WTC11 (cell line): ENCODE measurements at regions not wholly inside any gene's neighbourhood (a gene's known extent, or its start where the extent isn't known, plus 50 kb on each side); places are given as distances from the start of the nearest gene placed in this dataset.

Source experiments
- ATAC-seq: fragments of 200-7000 bp; cut with Tn5 transposase; 2 replicates; pipeline ENCODE4 v1.10.0; 2021; ENCODE audit warnings: mild to moderate bottlenecking, moderate library complexity
- CTCF ChIA-PET: fragments of 300-600 bp; sonication (Branson Sonifier 250); formaldehyde crosslinking; loops from one replicate; lab custom pipeline; 2021; ENCODE audit warnings: antibody characterized with exemption; lab: Charles Lee
- POLR2A ChIA-PET: fragments of 350-600 bp; sonication (Branson Sonifier 250); formaldehyde crosslinking; loops from one replicate; lab custom pipeline; 2021; ENCODE audit warnings: antibody characterized with exemption; lab: Charles Lee
- DNase-seq: peaks from one replicate; pipeline ENCODE4 v3.0.0; 2021; ENCODE audit warnings: low spot score
- H3K27ac Mint-ChIP-seq: 2 replicates; pipeline ENCODE4 v1.8.0; 2021; ENCODE audit warnings: mixed read lengths
- H3K27me3 Mint-ChIP-seq: 2 replicates; pipeline ENCODE4 v1.8.0; 2021; ENCODE audit warnings: low read depth, mild to moderate bottlenecking, moderate library complexity, mixed read lengths
- H3K36me3 Mint-ChIP-seq: 2 replicates; pipeline ENCODE4 v1.8.0; 2021; ENCODE audit warnings: mixed read lengths
- H3K4me1 Mint-ChIP-seq: 2 replicates; pipeline ENCODE4 v1.8.0; 2022; ENCODE audit warnings: mixed read lengths
- H3K4me3 Mint-ChIP-seq: 2 replicates; pipeline ENCODE4 v1.8.0; 2021; ENCODE audit warnings: mild to moderate bottlenecking, moderate library complexity, mixed read lengths
- H3K9me3 Mint-ChIP-seq: 2 replicates; pipeline ENCODE4 v1.8.0; 2021; ENCODE audit warnings: mixed read lengths
- CREB1 ChIP-seq: sonication (generic); formaldehyde crosslinking; IDR thresholded peaks from 2 replicates; pipeline ENCODE4 v1.8.0; 2023; ENCODE audit warnings: mild to moderate bottlenecking, missing genetic modification reagents
- E2F4 ChIP-seq: sonication (generic); formaldehyde crosslinking; IDR thresholded peaks from 2 replicates; pipeline ENCODE4 v1.8.1; 2022; ENCODE audit warnings: low read depth, mild to moderate bottlenecking, moderate library complexity, missing genetic modification reagents, borderline replicate concordance
- ELF4 ChIP-seq: sonication (generic); formaldehyde crosslinking; IDR thresholded peaks from 2 replicates; pipeline ENCODE4 v1.8.1; 2022; ENCODE audit warnings: low read depth, mild to moderate bottlenecking, moderate library complexity, missing genetic modification reagents
- FOXP1 ChIP-seq: sonication (generic); formaldehyde crosslinking; IDR thresholded peaks from 2 replicates; pipeline ENCODE4 v1.8.0; 2022; ENCODE audit warnings: missing genetic modification reagents, mild to moderate bottlenecking, moderate library complexity, borderline replicate concordance
- FOXP4 ChIP-seq: sonication (generic); formaldehyde crosslinking; IDR thresholded peaks from 2 replicates; pipeline ENCODE4 v1.8.0; 2022; ENCODE audit warnings: mild to moderate bottlenecking, missing genetic modification reagents
- IRF1 ChIP-seq: sonication (generic); formaldehyde crosslinking; IDR thresholded peaks from 2 replicates; pipeline ENCODE4 v1.8.0; 2023; ENCODE audit warnings: missing genetic modification reagents
- JAZF1 ChIP-seq: fragments of 250-450 bp; sonication (Bioruptor Pico); IDR thresholded peaks from 2 replicates; pipeline ENCODE4 v1.9.0; 2021; ENCODE audit warnings: moderate library complexity, mild to moderate bottlenecking, inconsistent platforms
- NFYB ChIP-seq: sonication (generic); formaldehyde crosslinking; conservative IDR thresholded peaks from 2 replicates; pipeline ENCODE4 v1.8.0; 2022; ENCODE audit warnings: low read depth, missing genetic modification reagents
- NR1H2 ChIP-seq: sonication (generic); formaldehyde crosslinking; IDR thresholded peaks from 2 replicates; pipeline ENCODE4 v1.9.0; 2021; ENCODE audit warnings: mild to moderate bottlenecking, moderate library complexity, missing genetic modification reagents
- PRRX2 ChIP-seq: fragments of 250-450 bp; sonication (Bioruptor Pico); IDR thresholded peaks from 2 replicates; pipeline ENCODE4 v1.8.0; 2021; ENCODE audit warnings: mild to moderate bottlenecking
- RELA ChIP-seq: sonication (generic); formaldehyde crosslinking; IDR thresholded peaks from 2 replicates; pipeline ENCODE4 v1.8.1; 2022; ENCODE audit warnings: missing genetic modification reagents, mild to moderate bottlenecking, borderline replicate concordance
- SOX15 ChIP-seq: fragments of 250-450 bp; sonication (Bioruptor Pico); IDR thresholded peaks from 2 replicates; pipeline ENCODE4 v1.9.0; 2021; ENCODE audit warnings: mild to moderate bottlenecking
- TEAD1 ChIP-seq: sonication (generic); formaldehyde crosslinking; IDR thresholded peaks from 2 replicates; pipeline ENCODE4 v1.8.0; 2022; ENCODE audit warnings: mild to moderate bottlenecking, missing genetic modification reagents
- TP53 ChIP-seq: sonication (generic); formaldehyde crosslinking; IDR thresholded peaks from 2 replicates; pipeline ENCODE4 v1.8.1; 2023; ENCODE audit warnings: mild to moderate bottlenecking, missing genetic modification reagents
- ZNF138 ChIP-seq: sonication (generic); formaldehyde crosslinking; conservative IDR thresholded peaks from 2 replicates; pipeline ENCODE4 v1.8.1; 2022; ENCODE audit warnings: mild to moderate bottlenecking, moderate library complexity, missing genetic modification reagents
- ZNF219 ChIP-seq: sonication (generic); formaldehyde crosslinking; IDR thresholded peaks from 2 replicates; pipeline ENCODE4 v1.8.0; 2023; ENCODE audit warnings: missing genetic modification reagents, mild to moderate bottlenecking, borderline replicate concordance
- ZNF281 ChIP-seq: sonication (generic); formaldehyde crosslinking; IDR thresholded peaks from 2 replicates; pipeline ENCODE4 v1.8.0; 2023; ENCODE audit warnings: mild to moderate bottlenecking, missing genetic modification reagents
- ZNF396 ChIP-seq: fragments of 250-450 bp; sonication (Bioruptor Pico); IDR thresholded peaks from 2 replicates; pipeline ENCODE4 v1.8.0; 2021; ENCODE audit warnings: mild to moderate bottlenecking, moderate library complexity, borderline replicate concordance
- ZNF671 ChIP-seq: fragments of 250-450 bp; sonication (Bioruptor Pico); IDR thresholded peaks from 2 replicates; pipeline ENCODE4 v1.8.0; 2021; ENCODE audit warnings: mild to moderate bottlenecking
- TF ChIP-seq, protein P1 (sequence below): sonication (generic); formaldehyde crosslinking; IDR thresholded peaks from 2 replicates; pipeline ENCODE4 v1.8.1; 2022; ENCODE audit warnings: missing genetic modification reagents, borderline replicate concordance
- TF ChIP-seq, protein P2 (sequence below): sonication (generic); formaldehyde crosslinking; IDR thresholded peaks from 2 replicates; pipeline ENCODE4 v1.8.1; 2023; ENCODE audit warnings: mild to moderate bottlenecking, missing genetic modification reagents

- DNase-seq, result no peak
- Mint-ChIP-seq H3K4me1 (no peaks in the 10 kb centered on the region), H3K27ac (no peak overlapping the region), H3K9me3 (peaks cover 82% of the 10 kb centered on the region), H3K4me3 (no peak overlapping the region), H3K36me3 (peaks cover 68% of the 10 kb centered on the region), H3K27me3 (no peaks in the 10 kb centered on the region; the same call in 1 of the 2 replicates)
- ChIA-PET POLR2A (no interaction called here), CTCF (no interaction called here)
- TF ChIP-seq, protein P1, sequence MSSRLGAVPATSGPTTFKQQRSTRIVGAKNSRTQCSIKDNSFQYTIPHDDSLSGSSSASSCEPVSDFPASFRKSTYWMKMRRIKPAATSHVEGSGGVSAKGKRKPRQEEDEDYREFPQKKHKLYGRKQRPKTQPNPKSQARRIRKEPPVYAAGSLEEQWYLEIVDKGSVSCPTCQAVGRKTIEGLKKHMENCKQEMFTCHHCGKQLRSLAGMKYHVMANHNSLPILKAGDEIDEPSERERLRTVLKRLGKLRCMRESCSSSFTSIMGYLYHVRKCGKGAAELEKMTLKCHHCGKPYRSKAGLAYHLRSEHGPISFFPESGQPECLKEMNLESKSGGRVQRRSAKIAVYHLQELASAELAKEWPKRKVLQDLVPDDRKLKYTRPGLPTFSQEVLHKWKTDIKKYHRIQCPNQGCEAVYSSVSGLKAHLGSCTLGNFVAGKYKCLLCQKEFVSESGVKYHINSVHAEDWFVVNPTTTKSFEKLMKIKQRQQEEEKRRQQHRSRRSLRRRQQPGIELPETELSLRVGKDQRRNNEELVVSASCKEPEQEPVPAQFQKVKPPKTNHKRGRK (CRISPR knock-in tag), result no peak
- TF ChIP-seq ELF4 (CRISPR knock-in tag) (no peak), JAZF1 (CRISPR knock-in tag) (no peak), ZNF396 (no peak), ZNF281 (CRISPR knock-in tag) (no peak)
- no peak for ATAC-seq
Observed at GRCh38 chr2:5484868-5485267, 207.3 kb upstream of the SOX11 start.

DNA sequence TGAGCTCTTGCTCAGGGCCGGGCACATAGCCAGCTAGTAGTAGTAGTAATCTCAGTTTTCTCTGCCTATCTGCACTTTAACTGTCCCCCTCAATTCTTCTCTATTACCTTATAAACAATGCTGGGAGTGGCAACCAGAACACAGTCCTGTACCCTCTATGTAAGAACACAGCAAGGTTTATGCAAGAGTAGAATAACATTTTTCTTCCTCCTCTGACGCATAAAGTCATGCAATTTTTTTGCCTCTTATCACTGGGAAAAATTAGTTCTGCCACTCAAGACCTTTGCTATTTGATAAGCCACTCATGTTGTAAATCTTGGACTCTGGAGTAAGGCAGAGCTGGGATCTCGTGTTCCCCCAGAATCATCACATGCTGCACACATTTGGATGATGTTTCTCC lies 200.7 kb upstream of the SOX11 start:
- no peak overlapping the region for H3K27ac Mint-ChIP-seq
- no peak for TF ChIP-seq RELA (CRISPR knock-in tag)
- TF ChIP-seq, all 79 proteins: peak for 0
- ChIA-PET CTCF (no interaction called here), POLR2A (no interaction called here)
- Mint-ChIP-seq H3K4me3 (no peak overlapping the region), H3K27me3 (peaks cover 4% of the 10 kb centered on the region; the same call in 1 of the 2 replicates), H3K9me3 (peaks cover 79% of the 10 kb centered on the region), H3K36me3 (peaks cover 71% of the 10 kb centered on the region), H3K4me1 (no peaks in the 10 kb centered on the region)
- ATAC-seq (no peak), DNase-seq (no peak)

DNA sequence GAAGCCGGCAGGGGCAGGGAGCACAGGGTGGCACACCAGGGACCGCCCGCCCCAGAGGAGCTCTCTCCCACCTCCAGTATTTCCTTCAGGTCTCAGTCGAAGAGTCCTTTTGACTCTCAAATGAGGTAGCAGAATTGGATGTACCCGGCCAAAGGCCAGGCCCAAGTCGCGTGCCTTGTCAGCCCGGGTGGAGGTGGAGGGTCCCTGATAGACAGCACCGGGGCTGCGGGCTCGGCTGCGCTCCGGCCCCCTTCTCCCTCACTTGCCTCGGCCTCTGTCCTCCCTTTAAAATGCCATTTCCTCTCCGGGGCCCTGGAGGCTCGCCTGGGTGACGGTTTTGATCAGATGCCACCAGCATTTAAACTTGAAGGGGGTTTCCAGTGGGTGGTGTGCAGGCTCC lies 198.9 kb upstream of the SOX11 start:
- H3K27me3 Mint-ChIP-seq, result peaks cover 4% of the 10 kb centered on the region; the same call in 1 of the 2 replicates
- TF ChIP-seq ZNF396 (no peak), PRRX2 (no peak), JAZF1 (CRISPR knock-in tag) (no peak), NR1H2 (CRISPR knock-in tag) (no peak), CREB1 (no peak), ZNF219 (no peak), ZNF671 (no peak), NFYB (CRISPR knock-in tag) (no peak), TP53 (no peak), E2F4 (CRISPR knock-in tag) (no peak), SOX15 (CRISPR knock-in tag) (no peak), TEAD1 (no peak), ZNF138 (no peak), ELF4 (CRISPR knock-in tag) (no peak), FOXP1 (CRISPR knock-in tag) (no peak), FOXP4 (CRISPR knock-in tag) (no peak), IRF1 (CRISPR knock-in tag) (no peak)
- TF ChIP-seq, protein P2, sequence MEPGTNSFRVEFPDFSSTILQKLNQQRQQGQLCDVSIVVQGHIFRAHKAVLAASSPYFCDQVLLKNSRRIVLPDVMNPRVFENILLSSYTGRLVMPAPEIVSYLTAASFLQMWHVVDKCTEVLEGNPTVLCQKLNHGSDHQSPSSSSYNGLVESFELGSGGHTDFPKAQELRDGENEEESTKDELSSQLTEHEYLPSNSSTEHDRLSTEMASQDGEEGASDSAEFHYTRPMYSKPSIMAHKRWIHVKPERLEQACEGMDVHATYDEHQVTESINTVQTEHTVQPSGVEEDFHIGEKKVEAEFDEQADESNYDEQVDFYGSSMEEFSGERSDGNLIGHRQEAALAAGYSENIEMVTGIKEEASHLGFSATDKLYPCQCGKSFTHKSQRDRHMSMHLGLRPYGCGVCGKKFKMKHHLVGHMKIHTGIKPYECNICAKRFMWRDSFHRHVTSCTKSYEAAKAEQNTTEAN (CRISPR knock-in tag), result no peak
- TF ChIP-seq, protein P1 (CRISPR knock-in tag), result no peak

More for the DNA sequence above, 198.9 kb upstream of the SOX11 start:
- DNase-seq, result no peak
- peaks cover 63% of the 10 kb centered on the region for H3K36me3 Mint-ChIP-seq
- no peak overlapping the region for H3K27ac Mint-ChIP-seq
- ChIA-PET POLR2A (no interaction called here), CTCF (no interaction called here)
- H3K4me3 Mint-ChIP-seq, result no peak overlapping the region
- H3K4me1 Mint-ChIP-seq, result no peaks in the 10 kb centered on the region
- H3K9me3 Mint-ChIP-seq, result peaks cover 72% of the 10 kb centered on the region
- no peak for ATAC-seq
